GM10248 (cell line): ENCODE measurements at regions not wholly inside any gene's neighbourhood (a gene's known extent, or its start where the extent isn't known, plus 50 kb on each side); places are given as distances from the start of the nearest gene placed in this dataset.

Source experiments
- CTCF ChIA-PET: fragments of 300-600 bp; sonication (Branson Sonifier 250); formaldehyde crosslinking; extraction: SDS; loops from one replicate; lab custom pipeline; 2021; ENCODE audit warnings: antibody characterized with exemption; lab: Yijun Ruan, JAX
- POLR2A ChIA-PET: fragments of 350-650 bp; sonication (Branson Sonifier 250); formaldehyde crosslinking; extraction: SDS; loops from one replicate; lab custom pipeline; 2020; ENCODE audit warnings: antibody characterized with exemption; lab: Yijun Ruan, JAX
- DNase-seq: peaks from one replicate; pipeline ENCODE4 v3.0.0; 2012; ENCODE audit errors: extremely low spot score
- TF ChIP-seq, protein P1 (sequence below): IDR thresholded peaks from 2 replicates; pipeline ENCODE4 v1.5.1; 2012; ENCODE audit warnings: mild to moderate bottlenecking, low read depth; ENCODE audit errors: extremely low read depth, missing control alignments, control extremely low read depth

DNA sequence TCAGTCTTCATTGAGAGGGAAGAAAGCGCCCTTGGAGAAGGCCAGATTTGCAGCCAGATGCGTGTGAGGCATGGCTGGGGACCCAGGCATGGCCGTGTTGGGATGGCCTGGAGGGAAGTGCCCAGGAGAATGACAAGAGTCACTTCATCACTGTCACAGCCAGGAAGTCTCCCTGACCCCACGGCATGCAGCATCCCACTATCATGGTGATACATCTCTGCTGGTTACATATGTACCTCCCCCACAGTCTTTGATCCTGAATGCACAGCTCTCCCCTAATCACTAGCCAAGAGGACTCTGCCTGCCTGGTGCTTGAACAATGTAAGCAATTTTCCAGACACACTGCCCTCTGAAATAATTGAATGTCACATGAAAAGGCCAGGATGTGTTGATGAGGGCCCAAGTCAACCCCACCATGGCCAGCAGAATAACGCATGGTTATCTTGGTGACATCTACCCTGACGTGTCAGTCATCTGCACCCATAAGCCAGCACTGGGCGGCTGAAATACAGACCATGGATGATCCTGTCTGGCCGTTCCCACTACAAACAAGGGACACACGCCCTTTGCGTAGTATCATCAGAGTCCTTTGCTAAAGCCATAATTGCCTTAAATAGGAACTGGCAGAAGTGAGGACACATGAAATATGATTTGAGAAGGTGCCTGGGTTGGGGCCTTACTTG, 149.7 kb upstream of the SPACA7 start:
- DNase-seq: no peak
- ChIA-PET POLR2A (no interaction called here), CTCF (no interaction called here)
- TF ChIP-seq, protein P1, sequence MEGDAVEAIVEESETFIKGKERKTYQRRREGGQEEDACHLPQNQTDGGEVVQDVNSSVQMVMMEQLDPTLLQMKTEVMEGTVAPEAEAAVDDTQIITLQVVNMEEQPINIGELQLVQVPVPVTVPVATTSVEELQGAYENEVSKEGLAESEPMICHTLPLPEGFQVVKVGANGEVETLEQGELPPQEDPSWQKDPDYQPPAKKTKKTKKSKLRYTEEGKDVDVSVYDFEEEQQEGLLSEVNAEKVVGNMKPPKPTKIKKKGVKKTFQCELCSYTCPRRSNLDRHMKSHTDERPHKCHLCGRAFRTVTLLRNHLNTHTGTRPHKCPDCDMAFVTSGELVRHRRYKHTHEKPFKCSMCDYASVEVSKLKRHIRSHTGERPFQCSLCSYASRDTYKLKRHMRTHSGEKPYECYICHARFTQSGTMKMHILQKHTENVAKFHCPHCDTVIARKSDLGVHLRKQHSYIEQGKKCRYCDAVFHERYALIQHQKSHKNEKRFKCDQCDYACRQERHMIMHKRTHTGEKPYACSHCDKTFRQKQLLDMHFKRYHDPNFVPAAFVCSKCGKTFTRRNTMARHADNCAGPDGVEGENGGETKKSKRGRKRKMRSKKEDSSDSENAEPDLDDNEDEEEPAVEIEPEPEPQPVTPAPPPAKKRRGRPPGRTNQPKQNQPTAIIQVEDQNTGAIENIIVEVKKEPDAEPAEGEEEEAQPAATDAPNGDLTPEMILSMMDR: no peak

DNA sequence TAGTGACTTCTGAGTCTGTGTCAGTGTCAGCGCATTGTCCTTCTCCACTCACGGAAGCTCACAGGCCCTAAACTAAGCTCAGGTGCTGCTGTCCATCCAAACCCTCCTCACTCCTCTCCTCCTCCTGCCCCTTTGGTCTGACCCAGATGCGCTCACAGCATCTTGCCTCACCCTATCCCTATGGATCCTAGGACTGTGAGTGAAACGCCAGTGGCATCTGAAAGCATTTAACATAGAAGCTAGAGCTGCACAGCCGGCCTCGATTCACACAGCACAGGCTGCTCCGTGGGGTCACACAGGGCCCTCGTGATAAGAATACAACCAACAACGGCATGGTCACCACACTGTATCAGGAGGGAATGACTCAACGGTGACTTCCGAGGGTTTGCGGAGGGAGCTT, 149.1 kb upstream of the SPACA7 start:
- ChIA-PET CTCF (no interaction called here), POLR2A (no interaction called here)
- TF ChIP-seq, protein P1: no peak
- DNase-seq: no peak

DNA sequence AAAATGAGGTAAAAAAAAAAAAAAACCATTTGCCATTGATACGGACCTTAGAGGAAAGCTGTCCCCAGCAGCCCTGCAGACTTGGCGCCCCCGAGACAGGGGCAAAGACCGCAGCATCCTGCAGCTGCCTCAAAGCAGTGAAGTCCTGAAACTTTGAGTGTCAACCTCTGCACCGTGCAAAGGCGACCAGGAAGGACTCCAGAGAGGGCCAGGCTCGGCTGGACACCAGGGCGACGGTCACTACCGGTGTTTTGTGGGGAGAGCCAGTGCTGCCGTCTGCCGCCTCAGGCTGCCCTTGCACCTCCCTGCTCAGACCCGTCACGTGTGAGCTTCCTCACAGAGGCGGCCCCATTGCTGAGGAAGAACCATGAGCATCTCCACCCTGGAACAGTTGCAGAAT, 146.7 kb upstream of the SPACA7 start:
- DNase-seq: no peak
- TF ChIP-seq, protein P1: no peak
- ChIA-PET POLR2A (no interaction called here), CTCF (no interaction called here)

DNA sequence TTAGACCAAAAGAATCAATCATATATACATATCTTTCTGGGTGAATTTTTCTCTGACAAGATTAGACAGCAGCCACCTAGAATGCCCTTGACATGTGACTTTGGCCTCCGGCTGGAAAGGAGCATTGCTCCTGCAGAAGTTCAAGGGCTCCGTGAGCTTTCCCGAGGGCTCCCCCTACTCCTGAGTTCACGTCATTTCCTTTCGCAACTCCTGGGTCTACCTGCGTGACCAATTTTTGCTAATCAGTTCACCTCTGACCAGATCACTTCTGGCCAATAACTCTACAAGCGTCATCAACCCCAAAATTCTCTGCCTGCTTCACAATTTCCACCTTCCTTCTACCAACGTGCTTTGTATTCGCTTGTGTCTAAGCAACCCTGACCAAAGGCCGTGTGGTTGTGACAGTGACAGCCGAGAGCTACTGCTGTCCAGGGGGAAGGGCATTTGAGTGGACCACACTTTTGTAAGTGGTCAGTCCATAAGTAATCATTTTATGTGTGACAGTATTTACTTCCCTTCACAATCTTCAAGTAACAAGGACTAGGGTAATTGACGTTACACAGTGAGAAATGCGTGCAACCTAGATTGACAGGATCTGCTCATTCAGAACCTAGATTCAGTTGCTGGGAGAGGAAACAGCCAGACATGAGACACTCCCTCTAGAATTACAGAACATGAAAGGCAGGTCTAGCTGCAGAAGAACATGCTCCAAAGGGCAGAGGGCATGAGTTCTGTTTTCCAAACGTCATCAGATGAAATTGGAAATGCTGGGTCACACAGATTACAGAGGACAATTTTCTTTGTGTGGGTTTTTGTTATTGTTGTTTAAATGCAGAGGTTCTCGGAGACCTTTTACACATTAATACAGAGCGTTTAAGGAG, 145.9 kb upstream of the SPACA7 start:
- DNase-seq: no peak
- POLR2A ChIA-PET: no interaction called here
- TF ChIP-seq, protein P1: no peak
- CTCF ChIA-PET: no interaction called here

DNA sequence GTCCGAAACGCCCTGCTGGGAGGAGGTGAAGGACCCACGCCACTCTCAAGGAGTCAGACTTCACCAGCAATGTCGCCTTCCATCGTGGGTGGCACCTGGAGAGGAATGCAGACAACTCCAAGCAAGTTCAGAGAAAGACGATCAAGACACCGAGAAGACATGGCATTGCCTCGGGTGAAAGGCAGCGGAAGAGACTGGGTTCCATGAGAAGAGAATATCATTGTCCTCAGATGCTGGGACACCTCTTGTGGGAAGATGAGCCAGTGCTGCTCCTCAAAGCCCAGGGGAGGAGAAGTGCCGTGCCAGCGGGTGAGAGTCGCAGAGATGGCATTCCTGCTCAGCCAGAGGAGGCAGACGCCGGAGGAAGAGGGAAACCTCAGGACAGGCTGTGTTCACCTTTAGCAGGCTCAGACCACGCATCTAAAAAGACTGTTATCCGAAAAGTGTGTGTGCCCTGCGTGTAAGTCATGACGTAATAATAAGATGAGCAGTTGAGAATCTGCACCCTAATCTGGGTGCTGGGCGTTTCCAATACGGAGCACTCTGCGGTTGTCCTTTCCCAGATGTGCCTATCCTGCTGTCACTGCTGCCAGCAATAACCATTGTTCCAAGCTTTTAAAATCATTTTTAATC, 144.6 kb upstream of the SPACA7 start:
- POLR2A ChIA-PET: no interaction called here
- TF ChIP-seq, protein P1: no peak
- CTCF ChIA-PET: no interaction called here
- no peak for DNase-seq

DNA sequence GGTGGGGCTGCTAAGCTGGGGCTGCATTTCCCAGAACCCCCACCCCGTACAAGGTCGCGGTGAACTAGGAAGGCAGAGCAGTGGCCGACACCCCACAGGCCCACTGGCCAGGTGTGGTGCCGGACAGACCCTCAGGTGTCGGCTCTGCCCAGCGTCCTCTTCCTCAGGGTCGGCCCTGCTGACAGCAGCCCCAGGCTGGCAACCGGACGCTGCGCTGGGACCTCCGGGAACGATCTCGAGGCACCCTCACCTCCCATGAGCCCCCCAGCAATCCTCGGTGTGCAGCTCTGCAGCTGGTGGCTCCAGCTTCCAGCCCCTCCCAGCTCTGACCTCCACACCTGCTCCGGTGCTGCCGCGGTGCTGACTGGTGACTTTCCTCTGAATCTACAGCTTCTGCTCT, 142.9 kb upstream of the SPACA7 start:
- no peak for DNase-seq
- CTCF ChIA-PET: no interaction called here
- TF ChIP-seq, protein P1: no peak
- POLR2A ChIA-PET: no interaction called here
